SK-N-MC (cell line): ENCODE measurements at regions not wholly inside any gene's neighbourhood (a gene's known extent, or its start where the extent isn't known, plus 50 kb on each side); places are given as distances from the start of the nearest gene placed in this dataset.

Experiments used
- FOXP2 ChIP-seq: optimal IDR thresholded peaks from 2 replicates; pipeline ENCODE3; 2011; ENCODE audit warnings: mild to moderate bottlenecking, moderate library complexity; ENCODE audit not compliant: insufficient read depth; ENCODE audit errors: extremely low read length, control extremely low read depth
- POLR2AphosphoS5 ChIP-seq: IDR thresholded peaks from 2 replicates; pipeline ENCODE4 v1.6.1; 2012; ENCODE audit warnings: mild to moderate bottlenecking, low read depth, low read length, borderline replicate concordance

DNA sequence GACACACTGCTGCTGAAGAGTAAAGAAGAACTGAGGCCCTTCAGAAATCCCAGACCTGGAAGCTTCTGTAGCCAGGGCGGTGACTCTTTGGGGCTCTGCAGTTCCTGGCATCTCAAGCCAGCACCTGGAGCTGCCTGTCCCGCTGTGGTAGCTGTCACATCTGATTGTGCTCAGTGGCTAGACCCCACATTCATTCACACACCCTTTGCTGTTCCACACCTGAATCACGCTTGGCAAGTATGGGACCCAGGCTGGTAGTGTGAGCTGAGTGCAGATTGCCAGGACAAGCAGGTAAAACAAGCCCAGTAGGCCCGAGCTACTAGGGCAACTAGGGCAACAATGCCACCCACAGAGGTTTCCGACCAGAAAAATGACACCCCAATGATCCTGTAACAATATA, 218.2 kb downstream of the VGLL3 start:
- TF ChIP-seq POLR2AphosphoS5 (no peak), FOXP2 (no peak)
